HEK293 (cell line): ENCODE measurements at regions not wholly inside any gene's neighbourhood (a gene's known extent, or its start where the extent isn't known, plus 50 kb on each side); places are given as distances from the start of the nearest gene placed in this dataset.

Experiments
- ZBTB20 ChIP-seq: fragments of 450-650 bp; formaldehyde crosslinking; IDR thresholded peaks from 2 replicates; pipeline ENCODE4 v1.5.1; 2016; ENCODE audit warnings: missing biosample characterization, missing genetic modification characterization
- TF ChIP-seq, protein P1 (sequence below): fragments of 450-650 bp; formaldehyde crosslinking; IDR thresholded peaks from 2 replicates; pipeline ENCODE4 v1.5.1; 2016; ENCODE audit warnings: missing biosample characterization, missing genetic modification characterization, borderline replicate concordance

DNA sequence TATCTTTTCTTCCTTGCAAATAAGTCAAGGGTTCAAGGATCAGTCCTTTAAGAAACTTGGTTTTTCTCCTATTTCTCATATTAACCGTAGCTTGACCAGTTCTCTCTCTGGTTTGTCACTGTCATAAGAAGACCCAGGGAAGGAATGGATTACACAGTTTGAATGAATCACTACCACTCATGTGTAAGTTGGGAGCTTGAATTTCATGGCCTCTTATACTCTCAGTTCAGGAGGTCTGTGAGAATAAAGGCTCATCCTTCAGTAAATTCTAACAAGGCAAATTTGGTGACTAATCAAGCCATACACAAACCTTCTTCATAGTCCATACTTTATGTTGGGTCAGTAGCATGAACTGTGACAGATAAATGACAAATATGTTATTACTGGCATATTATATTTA, 323.1 kb upstream of the ACTBL2 start:
- TF ChIP-seq, protein P1, sequence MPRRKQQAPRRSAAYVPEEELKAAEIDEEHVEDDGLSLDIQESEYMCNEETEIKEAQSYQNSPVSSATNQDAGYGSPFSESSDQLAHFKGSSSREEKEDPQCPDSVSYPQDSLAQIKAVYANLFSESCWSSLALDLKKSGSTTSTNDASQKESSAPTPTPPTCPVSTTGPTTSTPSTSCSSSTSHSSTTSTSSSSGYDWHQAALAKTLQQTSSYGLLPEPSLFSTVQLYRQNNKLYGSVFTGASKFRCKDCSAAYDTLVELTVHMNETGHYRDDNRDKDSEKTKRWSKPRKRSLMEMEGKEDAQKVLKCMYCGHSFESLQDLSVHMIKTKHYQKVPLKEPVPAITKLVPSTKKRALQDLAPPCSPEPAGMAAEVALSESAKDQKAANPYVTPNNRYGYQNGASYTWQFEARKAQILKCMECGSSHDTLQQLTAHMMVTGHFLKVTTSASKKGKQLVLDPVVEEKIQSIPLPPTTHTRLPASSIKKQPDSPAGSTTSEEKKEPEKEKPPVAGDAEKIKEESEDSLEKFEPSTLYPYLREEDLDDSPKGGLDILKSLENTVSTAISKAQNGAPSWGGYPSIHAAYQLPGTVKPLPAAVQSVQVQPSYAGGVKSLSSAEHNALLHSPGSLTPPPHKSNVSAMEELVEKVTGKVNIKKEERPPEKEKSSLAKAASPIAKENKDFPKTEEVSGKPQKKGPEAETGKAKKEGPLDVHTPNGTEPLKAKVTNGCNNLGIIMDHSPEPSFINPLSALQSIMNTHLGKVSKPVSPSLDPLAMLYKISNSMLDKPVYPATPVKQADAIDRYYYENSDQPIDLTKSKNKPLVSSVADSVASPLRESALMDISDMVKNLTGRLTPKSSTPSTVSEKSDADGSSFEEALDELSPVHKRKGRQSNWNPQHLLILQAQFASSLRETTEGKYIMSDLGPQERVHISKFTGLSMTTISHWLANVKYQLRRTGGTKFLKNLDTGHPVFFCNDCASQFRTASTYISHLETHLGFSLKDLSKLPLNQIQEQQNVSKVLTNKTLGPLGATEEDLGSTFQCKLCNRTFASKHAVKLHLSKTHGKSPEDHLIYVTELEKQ (tag by site-specific recombination), result no peak
- no peak for TF ChIP-seq ZBTB20 (tag by site-specific recombination)
